PFSK-1 (cell line): ENCODE measurements at regions not wholly inside any gene's neighbourhood (a gene's known extent, or its start where the extent isn't known, plus 50 kb on each side); places are given as distances from the start of the nearest gene placed in this dataset.

Experiments used
- FOXP2 ChIP-seq: optimal IDR thresholded peaks from 2 replicates; pipeline ENCODE3; 2011; ENCODE audit warnings: borderline replicate concordance, control low read depth, inconsistent platforms; ENCODE audit not compliant: insufficient read depth; ENCODE audit errors: extremely low read length, extremely low read depth
- POLR2AphosphoS5 ChIP-seq: IDR thresholded peaks from 2 replicates; pipeline ENCODE4 v1.6.1; 2012; ENCODE audit warnings: low read depth, mild to moderate bottlenecking, control low read depth, low read length, moderate library complexity
- REST ChIP-seq, 2 experiments: IDR thresholded peaks; 2 replicates each; pipeline versions ENCODE4 v1.6.1 to v1.8.0; 2011 to 2012; ENCODE audit warnings: low read depth in 2 of 2, low read length in 2 of 2, control low read depth in 1 of 2, inconsistent platforms in 1 of 2, mild to moderate bottlenecking in 1 of 2, moderate library complexity in 1 of 2; ENCODE audit not compliant: insufficient read depth in 1 of 2
- SIN3A ChIP-seq: IDR thresholded peaks from 2 replicates; pipeline ENCODE4 v1.6.1; 2012; ENCODE audit warnings: mild to moderate bottlenecking, low read length, moderate library complexity, borderline replicate concordance; ENCODE audit not compliant: insufficient read depth
- TAF1 ChIP-seq: IDR thresholded peaks from 2 replicates; pipeline ENCODE4 v1.6.1; 2012; ENCODE audit warnings: low read length, control low read depth, borderline replicate concordance; ENCODE audit not compliant: insufficient read depth

- TF ChIP-seq SIN3A = no peak
- no peak for TF ChIP-seq POLR2AphosphoS5
- TF ChIP-seq FOXP2 = no peak
- no peak for TF ChIP-seq REST (IDR thresholded peaks at IDR 0.05; ENCODE audit: insufficient read depth in 1 of 2, low read depth in 2 of 2, low read length in 2 of 2)
- no peak for TF ChIP-seq TAF1
Observed at GRCh38 chr3:154062513-154062912, 58.7 kb upstream of the ARHGEF26 start.

- TF ChIP-seq TAF1 (no peak), SIN3A (no peak), FOXP2 (no peak), POLR2AphosphoS5 (no peak), REST (IDR thresholded peaks at IDR 0.05; ENCODE audit: insufficient read depth in 1 of 2, low read depth in 2 of 2, low read length in 2 of 2) (no peak)
Observed at GRCh38 chr3:154071146-154071545, 50.0 kb upstream of the ARHGEF26 start.
